ENCODE measurements at regions not wholly inside any gene's neighbourhood (a gene's known extent, or its start where the extent isn't known, plus 50 kb on each side); places are given as distances from the start of the nearest gene placed in this dataset.

GRCh38 chr1:38436749-38437148, 390.2 kb upstream of the POU3F1 start:
- Histone ChIP-seq H3K4me1 (ENCODE audit: control insufficient read depth in 4 of 4, insufficient read depth in 4 of 4, low read length in 3 of 4) (no peaks in the 10 kb centered on the region), H3K36me3 (ENCODE audit: control insufficient read depth in 4 of 4, insufficient read depth in 3 of 4, low read depth in 1 of 4, low read length in 3 of 4) (no peaks in the 10 kb centered on the region), H3K27me3 (ENCODE audit: control insufficient read depth in 4 of 4, insufficient read depth in 4 of 4, low read length in 3 of 4) (no peaks in the 10 kb centered on the region), H3K9me3 (ENCODE audit: control insufficient read depth in 4 of 4, low read length in 3 of 4) (peaks cover 0 to 6% (median 4%) of the 10 kb centered on the region in 4 donors), H3K27ac (ENCODE audit: low read depth in 1 of 2, low read length in 2 of 2) (no peak overlapping the region), H3K4me3 (ENCODE audit: low read depth in 1 of 3, low read length in 3 of 3) (no peak overlapping the region), H3K9ac (ENCODE audit: low read depth in 1 of 2, low read length in 2 of 2) (no peak overlapping the region)
- TF ChIP-seq FOXA1 (IDR thresholded peaks at IDR 0.05): no peak
- no peak for TF ChIP-seq HNF4A (conservative IDR thresholded peaks at IDR 0.05)
- TF ChIP-seq FOXA2 (IDR thresholded peaks at IDR 0.05): no peak
- TF ChIP-seq HNF4G (IDR thresholded peaks at IDR 0.05): no peak
- TF ChIP-seq GABPA (IDR thresholded peaks at IDR 0.05 in 1 of 2, conservative IDR thresholded peaks at IDR 0.05 in 1 of 2): no peak
- TF ChIP-seq TAF1 (conservative IDR thresholded peaks at IDR 0.05): no peak
- no peak for TF ChIP-seq EGR1 (IDR thresholded peaks at IDR 0.05; ENCODE audit: low read depth in 2 of 2)
- TF ChIP-seq SP1 (IDR thresholded peaks at IDR 0.05): no peak
- no peak for TF ChIP-seq REST (IDR thresholded peaks at IDR 0.05)
- TF ChIP-seq CTCF (IDR thresholded peaks at IDR 0.05; ENCODE audit: low read depth, low read length, missing input control): no peak
- no peak for TF ChIP-seq JUND (IDR thresholded peaks at IDR 0.05)
- TF ChIP-seq RXRA (IDR thresholded peaks at IDR 0.05): no peak
- TF ChIP-seq ZBTB33 (IDR thresholded peaks at IDR 0.05): no peak
- TF ChIP-seq RAD21 (IDR thresholded peaks at IDR 0.05): no peak
- no peak for TF ChIP-seq NR2F2 (IDR thresholded peaks at IDR 0.05)
- TF ChIP-seq ATF3 (IDR thresholded peaks at IDR 0.05): no peak
- TF ChIP-seq YY1 (IDR thresholded peaks at IDR 0.05): no peak
- TF ChIP-seq MAX (IDR thresholded peaks at IDR 0.05): no peak
- WGBS: 67% methylated on average over 4 of the region's 4 CpGs
- DNase-seq (ENCODE audit: low spot score): no peak

All from liver (tissue), 8 donors.